PC-3 (cell line): ENCODE measurements at regions not wholly inside any gene's neighbourhood (a gene's known extent, or its start where the extent isn't known, plus 50 kb on each side); places are given as distances from the start of the nearest gene placed in this dataset.
"Not testable (repeated sequence)": the region's sequence is repeated elsewhere in the genome, so short reads cannot be mapped to it uniquely, and the experiment has no call there.

Experiments
- ATAC-seq: fragments of 200-7000 bp; cut with Tn5 transposase; 2 replicates; pipeline ENCODE4 v1.9.1; 2020; ENCODE audit warnings: mild to moderate bottlenecking, moderate library complexity
- BruUV-seq: library from RNA; stranded (reverse); fragments of 400-500 nt; replicated peaks from 2 replicates; lab custom pipeline; 2021; lab: Mats Ljungman, UMichigan
- CTCF ChIA-PET: fragments of 300-600 bp; sonication (Branson Sonifier 250); formaldehyde crosslinking; loops from one replicate; lab custom pipeline; 2022; ENCODE audit warnings: antibody characterized with exemption; lab: Charles Lee
- POLR2A ChIA-PET: fragments of 300-600 bp; sonication (Branson Sonifier 250); formaldehyde crosslinking; loops from one replicate; lab custom pipeline; 2022; ENCODE audit warnings: antibody characterized with exemption; ENCODE audit not compliant: unreplicated experiment; lab: Charles Lee
- DNase-seq: peaks from one replicate; pipeline ENCODE4 v3.0.0-alpha.2; 2015
- H2AFZ ChIP-seq: fragments of 300-600 bp; sonication (generic); 2 replicates; pipeline ENCODE4 v1.6.0; 2016; ENCODE audit warnings: antibody characterized with exemption, low read length
- H3F3A ChIP-seq: fragments of 300-600 bp; sonication (generic); one replicate; pipeline ENCODE4 v1.6.0; 2017; ENCODE audit warnings: antibody characterized with exemption, low read length, control low read depth, mild to moderate bottlenecking; ENCODE audit not compliant: unreplicated experiment
- H3K27ac ChIP-seq: fragments of 300-600 bp; sonication (generic); 2 replicates; pipeline ENCODE4 v1.5.1; 2016; ENCODE audit warnings: mild to moderate bottlenecking, low read length
- H3K27me3 ChIP-seq: fragments of 300-600 bp; sonication (generic); 2 replicates; pipeline ENCODE4 v1.6.1; 2016; ENCODE audit warnings: low read length, mixed read lengths
- H3K36me3 ChIP-seq: fragments of 300-600 bp; sonication (generic); 2 replicates; pipeline ENCODE4 v1.6.1; 2016; ENCODE audit warnings: low read depth, mixed run types, low read length, mixed read lengths
- H3K4me1 ChIP-seq: fragments of 300-600 bp; sonication (generic); 2 replicates; pipeline ENCODE4 v1.5.1; 2016; ENCODE audit warnings: low read length; ENCODE audit not compliant: insufficient read depth
- H3K4me2 ChIP-seq: fragments of 300-600 bp; sonication (generic); 2 replicates; pipeline ENCODE4 v1.6.0; 2016; ENCODE audit warnings: low read length
- H3K4me3 ChIP-seq: fragments of 300-600 bp; sonication (generic); 2 replicates; pipeline ENCODE4 v1.5.1; 2016; ENCODE audit warnings: mild to moderate bottlenecking, low read length, mixed read lengths
- H3K79me2 ChIP-seq: fragments of 300-600 bp; sonication (generic); 2 replicates; pipeline ENCODE4 v1.6.1; 2017; ENCODE audit warnings: low read length, mixed read lengths
- H3K9ac ChIP-seq: fragments of 300-600 bp; sonication (generic); 2 replicates; pipeline ENCODE4 v1.6.0; 2016; ENCODE audit warnings: mild to moderate bottlenecking, low read length
- H3K9me2 ChIP-seq: fragments of 300-600 bp; sonication (generic); replicated peaks from 2 replicates; pipeline ENCODE4 v1.6.1; 2016; ENCODE audit warnings: mixed run types, low read length, mixed read lengths
- H3K9me3 ChIP-seq: fragments of 300-600 bp; sonication (generic); 2 replicates; pipeline ENCODE4 v1.6.1; 2016; ENCODE audit warnings: low read length, mixed read lengths
- H4K20me1 ChIP-seq: fragments of 300-600 bp; sonication (generic); 2 replicates; pipeline ENCODE4 v1.6.1; 2016; ENCODE audit warnings: low read length, mixed read lengths
- CTCF ChIP-seq: fragments of 300-600 bp; sonication (generic); conservative IDR thresholded peaks from 2 replicates; pipeline ENCODE4 v1.5.1; 2017; ENCODE audit warnings: antibody characterized with exemption, low read depth, mild to moderate bottlenecking, low read length
- EZH2 ChIP-seq: fragments of 300-600 bp; sonication (generic); IDR thresholded peaks from one replicate; pipeline ENCODE4 v1.6.1; 2017; ENCODE audit warnings: antibody characterized with exemption, mild to moderate bottlenecking, low read length; ENCODE audit not compliant: unreplicated experiment
- EZH2phosphoT487 ChIP-seq: fragments of 300-600 bp; sonication (generic); IDR thresholded peaks from 2 replicates; pipeline ENCODE4 v1.6.1; 2018; ENCODE audit warnings: mild to moderate bottlenecking, antibody characterized with exemption, low read length, borderline replicate concordance
- intact Hi-C: fragments of 100-400 bp; cut with micrococcal nuclease; formaldehyde crosslinking; loops from 2 replicates; pipeline ENCODE4 v1.9.0; 2023

GRCh38 chr4:151597691-151598090 lies 163.1 kb downstream of the GATB start:
- H3K4me3 ChIP-seq, ATAC-seq, H3K36me3 ChIP-seq, POLR2A ChIA-PET, H3K27ac ChIP-seq, H3K4me2 ChIP-seq, H3F3A ChIP-seq, DNase-seq, intact Hi-C loops, CTCF ChIA-PET, H4K20me1 ChIP-seq, H3K9me3 ChIP-seq, H3K27me3 ChIP-seq, H3K9me2 ChIP-seq, H3K9ac ChIP-seq, BruUV-seq, H2AFZ ChIP-seq, H3K79me2 ChIP-seq, H3K4me1 ChIP-seq: not testable (repeated sequence)

GRCh38 chr4:151599863-151600262 lies 160.9 kb downstream of the GATB start:
- intact Hi-C loops = loop anchor here (5.0 kb wide), 2 partner anchors 183 to 483 kb away; no protein-coding TSS in a partner anchor
- no peak for TF ChIP-seq CTCF
- TF ChIP-seq EZH2phosphoT487 = no peak
- H3K27ac ChIP-seq = no peak overlapping the region
- H3K9ac ChIP-seq = no peak overlapping the region
- no TSS peak for BruUV-seq
- H3K4me2 ChIP-seq = no peak overlapping the region
- ChIA-PET CTCF (no interaction called here), POLR2A (no interaction called here)
- no peak overlapping the region for H2AFZ ChIP-seq
- H3F3A ChIP-seq = no peaks in the 10 kb centered on the region
- no peaks in the 10 kb centered on the region for H3K4me1 ChIP-seq
- H3K9me3 ChIP-seq = no peaks in the 10 kb centered on the region
- no peaks in the 10 kb centered on the region for H4K20me1 ChIP-seq
- ATAC-seq (no peak), DNase-seq (no peak)
- no peaks in the 10 kb centered on the region for H3K27me3 ChIP-seq
- no peaks in the 10 kb centered on the region for H3K36me3 ChIP-seq
- no peaks in the 10 kb centered on the region for H3K79me2 ChIP-seq
- no peak overlapping the region for H3K4me3 ChIP-seq
- H3K9me2 ChIP-seq = no peaks in the 10 kb centered on the region

GRCh38 chr4:151600432-151600831 lies 160.4 kb downstream of the GATB start:
- no TSS peak for BruUV-seq
- TF ChIP-seq EZH2phosphoT487 = no peak
- TF ChIP-seq EZH2 = no peak
- TF ChIP-seq CTCF = no peak
- Histone ChIP-seq H3K4me3 (no peak overlapping the region), H3K36me3 (no peaks in the 10 kb centered on the region), H3K9ac (no peak overlapping the region), H3K4me2 (no peak overlapping the region), H4K20me1 (no peaks in the 10 kb centered on the region), H3K9me2 (no peaks in the 10 kb centered on the region), H3K27ac (no peak overlapping the region), H3K9me3 (no peaks in the 10 kb centered on the region), H3K79me2 (no peaks in the 10 kb centered on the region), H3K27me3 (no peaks in the 10 kb centered on the region), H3F3A (no peaks in the 10 kb centered on the region), H2AFZ (no peak overlapping the region), H3K4me1 (no peaks in the 10 kb centered on the region)
- intact Hi-C loops = loop anchor here (5.0 kb wide), 2 partner anchors 183 to 483 kb away; no protein-coding TSS in a partner anchor
- ATAC-seq = no peak
- ChIA-PET POLR2A (no interaction called here), CTCF (no interaction called here)
- DNase-seq = no peak
